Kidney glomerular epithelial cell (primary cell): ENCODE measurements at regions not wholly inside any gene's neighbourhood (a gene's known extent, or its start where the extent isn't known, plus 50 kb on each side); places are given as distances from the start of the nearest gene placed in this dataset.

Experiments used
- DNase-seq: peaks from one replicate; lab custom pipeline; 2025; lab: John Stamatoyannopoulos, UW

DNA sequence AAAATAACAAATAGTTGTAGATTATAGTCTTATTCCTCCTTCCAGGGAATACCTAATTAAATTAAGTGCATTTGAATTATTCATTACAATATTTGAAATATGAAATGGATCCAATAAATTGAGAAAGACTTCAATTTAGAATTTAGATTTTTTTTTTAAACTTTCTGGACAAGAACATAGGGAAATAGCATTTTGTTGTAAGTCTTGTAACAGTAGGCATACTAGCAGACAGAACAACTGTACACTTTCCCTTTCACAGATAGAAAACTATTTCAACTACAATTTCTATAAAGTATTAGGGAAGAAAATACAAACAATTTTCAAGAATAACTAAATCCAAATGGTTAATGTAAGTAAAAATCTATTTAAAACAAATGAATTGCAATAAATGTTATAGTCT is 577.5 kb downstream of the USP25 start:
- no peak for DNase-seq

DNA sequence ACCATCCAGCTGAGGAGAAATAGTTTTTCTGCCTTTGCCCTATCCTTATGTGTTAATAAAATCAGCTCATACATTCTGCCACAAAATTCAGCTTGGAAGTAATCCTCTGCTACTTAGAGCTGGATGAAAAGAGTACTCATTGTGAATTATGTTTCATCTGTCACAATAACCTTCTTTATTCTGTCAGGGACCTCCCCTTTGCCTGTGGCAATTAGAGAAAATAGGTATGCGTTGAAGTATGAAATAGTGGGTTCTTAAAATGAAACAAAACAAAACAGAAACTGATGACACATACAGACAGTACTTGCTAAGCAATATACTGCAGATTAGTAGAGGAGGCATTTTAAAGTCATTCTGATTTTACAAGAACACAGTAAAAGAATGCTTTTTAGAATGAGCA is 578.5 kb downstream of the USP25 start:
- DNase-seq, result no peak

DNA sequence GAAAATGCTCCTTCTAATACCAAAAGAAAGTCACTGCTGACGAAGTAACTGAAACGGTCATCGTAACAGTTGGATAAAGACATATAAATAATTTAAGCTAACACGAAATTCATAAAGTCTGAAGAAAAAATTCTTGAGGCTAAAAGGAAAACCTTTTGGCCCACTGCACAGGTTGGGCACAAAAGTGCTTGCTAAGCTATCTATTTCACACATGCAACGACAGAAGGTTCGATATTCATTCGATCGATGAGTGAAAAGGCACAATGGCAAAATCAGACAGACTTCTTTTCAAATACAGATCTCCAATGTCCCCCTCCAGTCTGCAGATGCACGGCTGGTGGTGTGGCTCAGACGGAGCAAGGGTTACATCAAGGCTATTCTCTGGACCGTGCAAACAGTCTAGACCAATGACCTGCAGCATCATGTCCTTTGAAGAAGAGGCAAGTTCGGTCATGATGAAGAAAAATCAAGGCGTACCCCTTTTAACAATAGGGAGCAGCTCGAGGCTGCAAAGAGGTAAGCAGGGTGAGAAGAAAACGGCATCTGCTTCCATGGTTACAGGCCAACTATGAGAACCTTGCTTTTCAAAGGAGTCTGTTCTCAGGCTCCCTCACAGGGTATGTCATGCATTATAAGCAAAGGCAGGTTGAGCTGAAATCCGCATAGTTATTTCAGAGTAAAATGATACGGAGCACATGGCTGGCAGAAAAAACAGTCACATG is 579.6 kb downstream of the USP25 start:
- no peak for DNase-seq

DNA sequence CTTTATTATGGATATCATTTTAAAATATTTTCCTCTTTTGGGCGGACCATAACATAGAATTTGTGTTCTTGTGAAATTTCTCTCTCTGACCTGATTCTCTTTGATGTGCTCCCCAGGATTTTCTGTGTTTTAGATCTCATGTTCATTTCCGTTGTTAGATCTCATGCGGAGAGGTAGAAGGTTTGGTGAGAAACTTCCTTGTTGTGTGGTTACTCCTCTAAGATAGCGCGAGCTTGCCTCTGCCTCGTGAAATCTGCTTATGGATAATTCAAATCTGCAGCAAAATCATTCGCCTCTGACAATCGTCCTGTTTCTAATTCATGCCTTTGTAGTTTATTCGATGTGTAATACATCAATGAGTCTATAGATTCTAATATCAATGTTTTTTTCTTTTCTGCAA is 580.4 kb downstream of the USP25 start:
- DNase-seq, result no peak

DNA sequence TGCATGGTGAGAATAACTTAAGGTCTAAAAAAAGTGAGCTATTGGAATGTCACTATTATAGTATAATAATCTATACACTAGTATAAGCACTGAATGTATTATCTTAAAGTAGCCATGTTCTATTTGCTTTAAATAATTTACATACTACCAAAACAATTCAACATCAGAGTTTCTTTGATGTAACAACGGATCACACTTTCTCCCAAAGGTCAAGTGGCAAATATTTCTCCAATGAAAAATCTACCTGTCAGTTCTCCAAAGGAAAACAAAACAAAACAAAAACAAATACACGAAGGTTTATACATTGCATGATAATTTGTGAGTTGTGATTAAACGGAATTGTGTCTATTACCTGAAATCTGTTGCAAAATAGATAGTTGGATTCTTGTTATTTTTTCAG is 581.4 kb downstream of the USP25 start:
- DNase-seq, result no peak

DNA sequence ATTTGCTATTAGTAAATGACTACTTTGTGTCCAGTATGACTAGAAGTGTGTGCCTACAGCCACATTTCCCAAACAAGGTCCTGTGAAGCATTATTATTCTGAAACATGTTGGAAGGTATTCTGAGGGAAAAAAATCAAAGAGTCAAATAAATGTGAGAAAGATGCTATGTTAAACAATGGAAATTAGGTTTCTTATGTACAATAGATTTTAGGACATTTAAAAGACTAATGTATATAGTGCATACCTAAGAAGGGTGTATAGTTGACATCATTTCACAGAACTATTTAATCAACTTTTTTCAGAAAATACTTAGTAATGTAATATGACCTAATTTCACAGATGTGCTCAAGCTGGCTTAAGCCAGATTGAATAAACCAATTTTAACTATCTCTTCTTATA is 582.5 kb downstream of the USP25 start:
- DNase-seq, result no peak

DNA sequence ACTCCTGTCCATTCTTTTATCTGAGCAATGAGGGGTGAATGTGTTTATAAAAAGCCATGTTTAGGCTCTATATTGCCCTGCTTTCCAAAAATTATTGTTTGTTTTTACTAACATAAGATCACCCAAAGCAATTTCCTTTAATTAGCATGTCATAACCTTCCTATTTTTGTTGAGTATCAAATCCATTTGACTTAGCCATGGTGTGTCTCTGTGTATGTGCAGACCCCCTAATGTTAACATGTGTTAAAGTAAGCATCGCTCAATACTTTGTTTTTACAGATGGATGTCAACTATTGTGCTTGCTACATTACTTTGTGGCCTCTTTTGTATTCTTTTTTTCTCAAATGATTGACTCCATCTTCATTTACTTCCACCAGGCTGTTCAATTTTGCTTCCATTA is 585.4 kb downstream of the USP25 start:
- DNase-seq, result no peak

DNA sequence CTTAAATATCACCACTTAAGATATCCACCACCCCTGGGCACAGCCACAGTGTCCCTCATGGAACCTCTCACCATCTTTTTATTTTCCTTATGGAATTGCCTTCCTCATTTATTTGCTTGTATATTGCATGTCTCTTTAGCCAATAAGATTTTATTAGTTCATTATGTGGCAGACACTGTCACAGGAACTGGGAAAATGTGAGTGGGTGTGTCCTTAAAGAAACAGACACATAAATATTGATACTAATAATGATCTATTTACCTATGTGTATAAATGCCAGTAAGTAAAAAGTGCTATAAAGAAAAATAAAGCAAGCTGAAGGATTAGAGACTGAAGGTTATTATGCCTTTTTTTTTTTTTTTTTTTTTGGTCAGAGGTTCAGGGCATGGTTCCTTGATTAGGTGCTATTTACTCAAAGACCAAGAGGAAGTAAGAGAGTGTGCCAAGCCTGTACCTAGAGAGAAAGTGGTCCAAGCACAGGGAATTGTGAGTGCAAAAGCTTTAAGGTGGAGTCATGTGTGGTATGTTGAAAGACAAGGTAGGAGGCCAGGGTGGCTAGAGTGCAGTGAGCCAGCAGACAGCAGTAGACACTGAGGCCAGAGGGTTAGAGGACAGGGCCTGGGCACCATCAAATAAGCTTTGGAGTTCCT is 589.0 kb downstream of the USP25 start:
- no peak for DNase-seq

DNA sequence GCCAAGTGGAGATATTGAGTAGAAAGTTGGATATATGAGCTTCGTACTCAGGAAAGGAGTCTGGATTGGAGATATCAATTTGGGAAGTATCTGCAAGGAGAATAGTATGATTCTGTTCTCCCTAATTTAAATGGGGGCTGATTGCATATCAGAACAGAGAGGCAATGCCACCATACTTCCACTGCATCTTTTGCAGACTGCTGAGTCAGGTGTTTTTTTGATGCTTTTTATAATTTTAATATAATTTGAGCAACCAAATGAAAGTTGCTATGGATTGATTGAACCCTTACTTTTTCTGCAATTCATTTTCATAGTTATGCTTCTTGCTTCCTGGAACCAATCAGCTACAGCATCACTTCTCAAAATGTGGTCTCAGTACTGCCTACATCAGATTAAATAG is 590.3 kb downstream of the USP25 start:
- no peak for DNase-seq

DNA sequence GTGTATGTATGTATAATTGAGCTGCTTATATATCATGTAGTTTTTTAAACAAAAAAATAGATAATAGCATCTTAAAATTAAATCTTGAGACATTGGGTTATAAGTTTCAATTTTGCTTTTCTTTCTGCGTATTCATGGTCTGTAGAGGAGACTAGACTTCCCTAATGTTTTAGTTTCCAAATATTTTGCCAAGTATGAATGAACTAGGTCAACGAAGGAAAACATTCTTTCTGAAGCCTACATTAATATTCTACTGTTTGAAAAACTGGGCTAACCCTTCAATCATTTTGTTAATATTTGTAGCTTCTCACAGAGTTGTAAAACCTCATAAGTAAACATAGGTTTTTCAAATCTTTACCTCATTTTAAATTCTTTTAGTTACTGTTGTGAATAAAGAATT is 592.7 kb downstream of the USP25 start:
- DNase-seq, result no peak

DNA sequence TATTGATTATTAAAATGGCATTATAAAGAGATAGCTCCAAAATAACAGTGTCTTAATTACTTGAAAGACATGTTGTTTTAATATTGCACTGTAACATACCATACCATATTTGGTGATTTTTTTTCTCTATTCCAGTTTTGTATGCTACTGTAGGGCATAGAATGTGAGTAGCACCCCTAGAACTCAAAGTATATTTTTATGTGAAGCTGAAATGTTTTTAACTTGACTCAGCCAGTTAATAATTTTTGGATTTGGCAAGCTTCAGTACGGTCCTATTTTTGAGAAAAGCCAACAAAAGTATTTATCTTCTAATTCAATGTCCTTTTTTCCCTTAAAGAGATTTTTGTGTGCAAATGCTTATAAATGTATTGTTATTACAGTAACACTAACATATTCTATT is 593.8 kb downstream of the USP25 start:
- DNase-seq, result peak; percentile 7

DNA sequence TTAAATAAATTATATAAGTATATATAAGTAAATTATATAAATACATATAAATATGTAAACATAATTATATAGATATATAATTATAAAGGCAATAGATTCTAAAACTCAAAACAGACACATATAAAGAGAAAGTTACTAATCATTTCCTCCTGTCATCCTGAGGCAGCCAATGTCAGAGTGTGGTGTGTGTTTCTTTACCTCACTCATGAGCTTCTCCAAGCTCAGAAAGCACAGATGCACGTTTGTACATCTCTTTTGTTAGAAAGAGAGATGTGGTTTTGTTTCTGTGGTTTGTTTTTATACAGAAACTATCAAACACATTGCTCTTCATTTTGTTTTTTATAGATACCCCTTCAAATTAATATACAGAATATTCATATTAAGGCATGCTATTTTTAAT is 594.8 kb downstream of the USP25 start:
- no peak for DNase-seq

DNA sequence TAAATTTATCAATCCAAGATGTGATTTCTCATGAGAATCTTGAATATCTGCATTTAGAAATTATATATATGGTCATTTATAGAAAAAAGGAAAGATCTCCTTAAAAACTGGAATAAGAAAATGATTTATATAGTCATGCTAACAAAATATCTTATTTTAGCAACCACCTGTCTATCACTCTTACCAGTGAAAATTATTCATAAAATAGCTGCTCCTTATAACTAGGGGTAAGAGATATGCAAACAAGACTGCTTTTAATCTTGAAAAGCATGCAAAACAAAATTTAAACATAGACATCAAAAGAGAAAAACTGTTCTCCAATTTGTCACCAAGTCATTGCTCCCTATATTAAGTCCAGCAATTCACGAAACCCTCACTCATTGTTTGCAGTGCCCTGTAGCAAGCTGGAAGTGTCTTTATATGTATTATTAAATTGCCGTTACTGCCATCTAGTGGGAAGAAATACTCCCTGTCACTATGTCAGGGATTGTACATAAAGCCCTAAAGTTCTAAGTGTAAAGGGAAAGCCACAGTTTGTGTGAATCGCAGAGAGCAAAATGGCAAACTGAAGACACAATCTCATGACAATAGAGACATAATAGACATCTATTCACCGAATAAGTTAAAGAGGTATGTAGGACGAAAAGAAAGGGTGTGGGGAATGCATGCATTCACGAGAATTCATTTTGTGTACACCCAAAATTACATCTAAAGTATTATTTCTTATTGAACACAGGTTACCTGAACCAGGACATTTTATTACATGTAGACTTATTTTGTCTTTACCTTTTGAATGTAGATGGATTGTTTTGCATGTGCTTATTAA is 600.5 kb downstream of the USP25 start:
- peak; percentile 81 for DNase-seq

DNA sequence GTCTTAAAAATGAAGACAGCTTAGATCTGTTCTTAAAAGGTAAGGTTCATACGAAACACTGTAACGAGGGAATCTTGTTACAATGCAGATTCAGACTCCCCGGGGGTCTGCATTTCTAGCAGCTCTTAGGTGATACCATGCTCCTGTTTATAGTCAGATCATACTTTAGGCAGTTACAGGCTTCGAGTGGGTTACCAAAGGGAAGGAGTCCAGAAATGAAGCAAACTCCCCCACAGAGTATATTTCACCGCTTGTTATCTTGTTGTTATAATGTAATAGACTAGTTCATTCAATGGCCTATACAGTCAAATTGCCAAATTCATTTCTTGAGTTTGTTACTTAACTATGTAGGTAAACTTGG is 601.1 kb downstream of the USP25 start:
- no peak for DNase-seq

DNA sequence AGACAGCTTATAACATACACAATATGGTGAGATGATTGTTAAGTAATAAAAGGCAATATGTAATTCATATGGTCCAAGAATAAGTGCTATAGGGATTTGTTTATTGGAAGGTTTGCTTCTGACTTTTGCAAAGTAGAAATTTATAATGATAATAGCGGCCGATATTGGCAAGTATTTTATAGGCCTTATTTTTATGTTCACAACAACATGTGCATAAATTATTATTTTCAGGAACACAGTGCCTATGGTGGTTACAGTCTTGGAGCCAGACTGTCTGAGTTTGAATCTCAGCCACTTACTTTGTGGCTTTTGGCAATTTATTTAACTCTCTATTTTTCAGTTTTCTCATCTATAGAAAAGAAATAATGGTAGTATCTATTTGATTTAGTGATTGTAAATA is 607.5 kb downstream of the USP25 start:
- DNase-seq, result no peak

DNA sequence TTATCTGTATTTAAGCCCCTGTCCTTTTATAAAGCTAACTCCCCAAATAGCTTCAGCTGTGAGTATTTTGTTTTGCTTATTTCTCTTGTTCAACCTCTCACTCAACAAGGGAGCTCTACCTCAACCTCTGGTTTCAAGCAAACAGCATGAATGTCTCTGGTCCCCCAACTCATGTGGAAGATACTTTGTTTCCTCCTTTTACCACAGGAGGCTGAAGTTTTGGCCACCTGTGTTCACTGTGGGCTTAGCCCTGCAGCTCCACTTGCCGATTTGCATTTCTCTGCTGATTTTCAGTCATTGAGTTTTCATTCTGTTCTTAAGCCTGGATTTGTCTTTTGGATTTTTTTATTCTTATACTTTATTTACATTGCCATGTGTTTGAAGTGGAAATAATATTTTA is 613.1 kb downstream of the USP25 start:
- DNase-seq, result no peak

DNA sequence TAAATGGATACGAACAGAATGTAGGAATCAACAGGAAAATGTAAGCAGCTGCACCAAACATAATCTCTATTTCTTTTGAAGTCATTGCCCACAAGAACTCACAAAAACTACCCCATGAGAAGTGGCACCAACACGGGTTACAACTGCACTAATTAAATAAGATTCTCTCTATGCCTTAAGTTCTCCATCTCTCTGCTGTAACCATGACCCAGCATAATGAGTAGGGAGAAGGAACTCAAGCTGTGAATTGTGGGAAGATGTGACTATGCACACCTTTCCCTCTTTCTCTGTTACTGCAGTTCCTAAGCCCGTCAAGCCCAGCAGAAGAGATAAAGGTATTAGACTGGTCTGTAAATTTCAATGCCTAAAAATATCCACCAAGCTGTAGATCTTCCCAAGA is 614.0 kb downstream of the USP25 start:
- no peak for DNase-seq

DNA sequence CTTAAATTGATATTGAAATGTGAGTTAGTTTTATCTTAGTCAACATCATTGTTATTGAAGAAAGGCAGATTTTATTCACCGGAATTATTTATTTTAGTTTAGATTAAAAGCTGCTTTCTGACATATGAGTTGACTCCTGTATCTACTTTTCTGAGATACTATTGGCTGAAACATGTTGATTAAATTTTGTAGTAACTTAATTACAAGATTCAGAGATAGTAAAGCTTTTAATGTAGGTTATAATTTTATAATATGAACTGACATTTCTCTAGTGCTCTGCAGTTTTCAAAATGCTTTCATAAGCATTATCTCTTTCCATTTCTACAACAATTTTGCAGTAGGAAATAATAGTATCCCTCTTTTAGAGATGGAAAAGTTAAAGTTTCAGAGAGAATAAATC is 616.0 kb downstream of the USP25 start:
- no peak for DNase-seq

DNA sequence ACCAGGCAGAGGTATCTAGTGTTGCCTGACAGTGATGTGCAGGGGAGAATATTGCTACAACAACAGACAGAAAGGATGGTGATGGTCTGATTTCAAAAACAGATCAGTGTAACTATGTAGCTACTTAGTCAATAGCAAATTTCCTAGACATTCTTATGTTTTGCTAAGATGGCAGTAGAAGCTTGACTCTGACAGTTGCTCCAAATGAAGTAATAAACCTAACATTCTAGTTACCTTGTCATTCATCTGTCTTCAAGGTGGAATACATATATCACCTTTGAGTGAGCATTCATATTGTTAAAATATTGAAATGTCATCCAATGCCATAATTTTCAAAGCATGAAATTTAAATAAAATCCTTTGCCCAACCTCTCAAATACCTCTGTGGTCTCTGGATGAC is 617.4 kb downstream of the USP25 start:
- DNase-seq, result no peak

DNA sequence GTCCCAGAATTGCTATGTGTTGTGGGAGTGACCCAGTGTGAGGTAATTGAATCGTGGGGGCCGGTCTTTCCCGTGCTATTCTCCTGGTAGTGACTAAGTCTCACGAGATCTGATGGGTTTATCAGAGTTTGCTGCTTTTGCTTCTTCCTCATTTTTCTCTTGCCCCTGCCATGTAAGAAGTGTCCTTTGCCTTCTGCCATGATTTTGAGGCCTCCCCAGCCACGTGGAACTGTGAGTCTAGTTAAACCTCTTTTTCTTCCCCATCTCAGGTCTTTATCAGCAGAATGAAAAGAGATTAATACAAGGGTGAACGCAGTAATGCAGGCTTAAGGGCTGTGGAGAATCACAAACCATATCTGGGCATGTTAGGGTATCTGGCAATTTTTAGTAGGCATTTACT is 624.0 kb downstream of the USP25 start:
- DNase-seq, result no peak

DNA sequence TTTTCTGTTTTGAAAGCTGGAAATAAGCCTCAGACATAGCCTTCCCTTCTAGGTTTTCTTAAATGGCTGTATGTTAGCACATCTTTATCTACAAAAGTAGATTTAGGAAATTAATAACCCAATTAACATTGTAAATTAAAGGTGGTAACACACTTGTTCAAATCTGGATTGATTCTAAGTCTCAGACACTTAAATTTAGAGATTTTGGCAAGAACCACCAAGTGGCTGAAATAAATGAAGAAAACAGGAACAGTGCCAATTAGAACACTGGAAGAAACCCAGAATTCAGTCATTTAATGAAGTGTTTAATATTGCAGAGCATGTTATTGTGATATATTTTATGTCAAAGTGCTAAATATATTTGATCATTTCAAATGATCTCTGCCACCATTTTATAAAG is 628.2 kb downstream of the USP25 start:
- DNase-seq, result no peak

DNA sequence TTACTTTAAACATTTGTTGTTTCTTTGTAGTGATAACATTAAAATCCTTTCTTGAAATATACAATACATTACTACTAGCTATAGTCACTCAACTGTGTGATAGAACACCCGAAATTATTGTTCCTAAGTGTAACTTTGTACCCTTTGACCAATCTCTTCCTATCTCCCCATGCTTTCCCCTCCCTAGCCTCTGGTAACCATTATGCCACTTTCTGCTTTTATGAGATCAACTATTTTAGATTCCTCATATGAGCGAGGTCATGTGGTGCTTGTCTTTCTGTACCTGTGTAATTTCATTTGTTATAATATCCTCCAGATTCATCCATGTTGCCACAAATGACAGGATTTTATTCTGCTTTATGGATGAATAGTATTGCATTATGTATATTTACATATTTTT is 629.0 kb downstream of the USP25 start:
- no peak for DNase-seq

DNA sequence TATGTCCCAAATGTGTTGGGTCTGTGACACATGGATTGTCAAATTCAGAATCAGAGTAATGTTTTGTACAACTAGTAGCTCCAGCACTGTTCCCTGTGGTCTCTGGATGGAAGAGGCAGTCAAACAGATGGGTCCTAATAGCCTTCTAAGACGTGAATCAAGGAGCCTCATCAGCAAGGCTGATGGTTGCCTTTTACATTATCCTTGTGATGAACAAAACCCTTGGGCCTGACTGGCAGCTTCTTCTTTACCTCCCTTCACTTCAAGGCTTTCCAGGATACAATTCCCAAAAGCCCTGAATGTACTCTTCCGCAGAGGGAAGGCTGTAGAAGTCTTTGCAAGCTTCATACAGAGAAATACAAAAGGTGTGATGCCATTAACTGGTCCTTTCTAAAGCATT is 633.3 kb downstream of the USP25 start:
- DNase-seq, result no peak
